SK-N-SH treated with all-trans-retinoic acid at 6 μM for 48 hours (cell line): ENCODE measurements at regions not wholly inside any gene's neighbourhood (a gene's known extent, or its start where the extent isn't known, plus 50 kb on each side); places are given as distances from the start of the nearest gene placed in this dataset.

Experiments used
- CREB5 ChIP-seq: fragments of 250-450 bp; sonication (Bioruptor Pico); IDR thresholded peaks from 2 replicates; pipeline ENCODE4 v1.5.1; 2020; ENCODE audit warnings: low read depth, mild to moderate bottlenecking, moderate library complexity
- CSDC2 ChIP-seq: fragments of 250-450 bp; sonication (Bioruptor Pico); IDR thresholded peaks from 2 replicates; pipeline ENCODE4 v1.5.0; 2020; ENCODE audit warnings: mild to moderate bottlenecking, moderate library complexity
- TSHZ2 ChIP-seq: fragments of 250-450 bp; sonication (Bioruptor Pico); IDR thresholded peaks from 2 replicates; pipeline ENCODE4 v1.5.0; 2020; ENCODE audit warnings: mild to moderate bottlenecking, moderate library complexity
- ZFP30 ChIP-seq: fragments of 450-650 bp; formaldehyde crosslinking; IDR thresholded peaks from 2 replicates; pipeline ENCODE4 v1.5.0; 2022; ENCODE audit warnings: mild to moderate bottlenecking, moderate library complexity
- ZNF565 ChIP-seq: fragments of 450-650 bp; formaldehyde crosslinking; conservative IDR thresholded peaks from 2 replicates; pipeline ENCODE4 v1.5.0; 2020; ENCODE audit warnings: low read depth, mild to moderate bottlenecking, moderate library complexity

GRCh38 chr1:214989341-214989740, 93.2 kb upstream of the KCNK2 start:
- TF ChIP-seq CSDC2 (CRISPR knock-in tag) (no peak), ZFP30 (CRISPR knock-in tag) (no peak), ZNF565 (CRISPR knock-in tag) (no peak), CREB5 (no peak), TSHZ2 (no peak)
